ENCODE measurements at regions not wholly inside any gene's neighbourhood (a gene's known extent, or its start where the extent isn't known, plus 50 kb on each side); places are given as distances from the start of the nearest gene placed in this dataset.

GRCh38 chr12:114898159-114898558 is 214.2 kb upstream of the TBX3 start:
- DNase-seq (ENCODE audit: low spot score): no peak

- no peak for DNase-seq (ENCODE audit: low spot score)
Measured at GRCh38 chr12:114895827-114896226, 211.9 kb upstream of the TBX3 start.

- no peak for DNase-seq (ENCODE audit: low spot score)
Measured at GRCh38 chr12:114895081-114895480, 211.1 kb upstream of the TBX3 start.

- no peak for DNase-seq (ENCODE audit: low spot score)
Measured at GRCh38 chr12:114894076-114894475, 210.1 kb upstream of the TBX3 start.

- no peak for DNase-seq (ENCODE audit: low spot score)
Measured at GRCh38 chr12:114888928-114889584, 205.1 kb upstream of the TBX3 start.

GRCh38 chr12:114888448-114888847 is 204.5 kb upstream of the TBX3 start:
- no peak for DNase-seq (ENCODE audit: low spot score)

GRCh38 chr12:114885501-114885900 is 201.5 kb upstream of the TBX3 start:
- no peak for DNase-seq (ENCODE audit: low spot score)

- no peak for DNase-seq (ENCODE audit: low spot score)
Measured at GRCh38 chr12:114884575-114884974, 200.6 kb upstream of the TBX3 start.

- no peak for DNase-seq (ENCODE audit: low spot score)
Measured at GRCh38 chr12:114882083-114882482, 198.1 kb upstream of the TBX3 start.

GRCh38 chr12:114879354-114879753 is 195.4 kb upstream of the TBX3 start:
- DNase-seq (ENCODE audit: low spot score): no peak

- DNase-seq (ENCODE audit: low spot score): no peak
Measured at GRCh38 chr12:114878781-114879180, 194.8 kb upstream of the TBX3 start.

- no peak for DNase-seq (ENCODE audit: low spot score)
Measured at GRCh38 chr12:114876968-114877680, 193.1 kb upstream of the TBX3 start.

GRCh38 chr12:114875313-114875712 is 191.3 kb upstream of the TBX3 start:
- DNase-seq (ENCODE audit: low spot score): no peak

- no peak for DNase-seq (ENCODE audit: low spot score)
Measured at GRCh38 chr12:114873656-114874055, 189.7 kb upstream of the TBX3 start.

GRCh38 chr12:114868995-114869834 is 185.2 kb upstream of the TBX3 start:
- no peak for DNase-seq (ENCODE audit: low spot score)

- DNase-seq (ENCODE audit: low spot score): no peak
Measured at GRCh38 chr12:114866331-114866730, 182.4 kb upstream of the TBX3 start.

- DNase-seq (ENCODE audit: low spot score): no peak
Measured at GRCh38 chr12:114864837-114865551, 181.0 kb upstream of the TBX3 start.

GRCh38 chr12:114863911-114864310 is 179.9 kb upstream of the TBX3 start:
- no peak for DNase-seq (ENCODE audit: low spot score)

- no peak for DNase-seq (ENCODE audit: low spot score)
Measured at GRCh38 chr12:114860969-114861368, 177.0 kb upstream of the TBX3 start.

GRCh38 chr12:114858388-114859146 is 174.6 kb upstream of the TBX3 start:
- DNase-seq (ENCODE audit: low spot score): no peak

GRCh38 chr12:114855678-114856077 is 171.7 kb upstream of the TBX3 start:
- DNase-seq (ENCODE audit: low spot score): no peak
